GM18498 (cell line): ENCODE measurements at regions not wholly inside any gene's neighbourhood (a gene's known extent, or its start where the extent isn't known, plus 50 kb on each side); places are given as distances from the start of the nearest gene placed in this dataset.

Source experiments
- ATAC-seq: cut with Tn5 transposase; IDR thresholded peaks from one replicate; pipeline ENCODE4 v1.9.1; 2021; ENCODE audit warnings: mild to moderate bottlenecking, moderate library complexity; ENCODE audit not compliant: unreplicated experiment

DNA sequence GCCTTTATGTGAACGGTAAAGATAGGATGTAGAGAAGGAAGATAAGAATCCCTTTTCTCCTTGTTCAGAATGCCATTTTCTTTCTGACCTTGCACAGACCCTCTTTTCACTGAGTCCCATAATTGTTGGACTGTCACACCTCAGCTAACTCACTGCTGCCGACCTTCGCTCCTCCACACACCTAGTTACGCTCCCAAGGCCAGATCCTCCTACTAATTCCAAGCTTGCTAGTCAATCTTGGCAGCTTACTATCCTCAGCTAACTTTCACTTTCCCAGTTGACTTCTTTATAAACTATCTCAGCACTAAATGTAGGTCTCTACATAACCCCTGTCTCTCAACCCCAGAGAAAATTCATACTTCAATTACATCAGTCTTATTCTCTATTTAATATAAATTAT is 471.8 kb upstream of the PRMT6 start:
- ATAC-seq, result no peak

DNA sequence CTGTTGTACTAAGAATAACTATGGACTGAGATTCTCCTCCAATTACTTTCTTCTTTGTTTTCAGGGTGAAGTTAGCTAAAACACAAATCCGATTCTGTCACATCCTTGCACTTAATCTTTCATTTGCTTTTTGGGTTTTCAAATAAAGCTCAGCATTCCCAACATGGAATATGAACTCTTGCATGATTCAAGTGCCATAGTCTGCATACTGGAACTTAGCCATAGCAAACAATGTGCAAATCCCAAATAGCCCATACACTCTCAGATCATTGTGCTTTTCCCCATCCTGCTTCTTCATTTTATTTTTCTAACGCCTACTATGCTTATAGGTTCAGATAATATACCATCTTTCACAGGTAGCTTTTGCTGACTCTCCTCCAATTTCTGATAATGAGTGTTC is 455.8 kb upstream of the PRMT6 start:
- ATAC-seq, result no peak

DNA sequence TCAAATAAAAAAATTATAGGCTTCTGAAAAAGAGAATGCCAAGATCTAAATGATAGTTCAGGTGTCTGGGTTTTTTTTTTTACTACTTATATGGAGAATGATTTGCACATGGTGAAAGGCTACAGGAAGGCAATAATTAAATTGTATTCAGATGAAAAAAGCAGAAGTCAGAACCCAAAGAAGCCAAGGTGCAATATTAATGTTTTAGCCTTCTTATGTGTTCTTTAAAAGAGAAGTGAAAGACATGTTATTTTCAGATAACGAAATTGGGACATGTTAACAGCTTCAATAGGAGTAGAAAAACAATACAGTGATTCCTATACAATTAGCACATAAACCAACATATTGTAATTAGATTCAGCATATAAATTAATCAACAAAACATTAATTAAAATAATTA is 452.9 kb upstream of the PRMT6 start:
- no peak for ATAC-seq

DNA sequence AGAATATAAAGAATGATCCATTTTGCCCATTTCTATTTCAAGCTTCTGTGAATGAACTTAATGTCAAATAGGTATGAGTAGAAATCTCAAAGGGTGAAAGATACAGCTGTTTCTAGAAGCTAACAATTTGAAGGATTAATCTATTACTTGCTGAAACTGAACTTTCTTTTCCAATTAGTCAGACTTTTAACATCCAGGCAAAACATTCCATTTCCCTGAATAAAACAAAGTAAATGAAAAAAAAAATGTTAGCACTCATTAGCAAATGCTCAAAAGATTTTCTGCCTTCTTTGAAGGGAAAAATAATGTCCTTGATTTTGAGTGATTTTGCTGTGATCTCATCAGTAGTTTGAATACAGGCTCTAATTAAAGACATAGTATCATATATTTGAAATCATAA is 447.6 kb upstream of the PRMT6 start:
- ATAC-seq, result no peak

DNA sequence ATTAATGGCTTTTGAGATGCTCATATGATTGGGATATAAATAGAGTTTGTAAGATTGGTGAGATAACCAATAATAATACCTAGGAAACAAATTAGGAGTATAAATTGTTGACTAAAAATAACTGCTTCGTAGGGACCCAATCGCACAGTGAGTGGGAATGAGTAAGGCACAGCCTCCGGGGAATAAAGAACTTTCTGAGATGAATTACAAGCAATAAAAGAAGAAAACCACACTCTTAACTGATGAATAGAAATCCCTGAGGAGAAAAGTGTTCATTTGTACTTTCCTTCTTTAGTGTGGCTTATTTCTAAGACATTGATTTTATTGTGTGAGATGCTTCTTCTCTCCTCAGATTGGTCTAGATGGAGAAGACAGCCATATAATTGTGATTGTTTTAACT is 443.4 kb upstream of the PRMT6 start:
- ATAC-seq, result no peak

DNA sequence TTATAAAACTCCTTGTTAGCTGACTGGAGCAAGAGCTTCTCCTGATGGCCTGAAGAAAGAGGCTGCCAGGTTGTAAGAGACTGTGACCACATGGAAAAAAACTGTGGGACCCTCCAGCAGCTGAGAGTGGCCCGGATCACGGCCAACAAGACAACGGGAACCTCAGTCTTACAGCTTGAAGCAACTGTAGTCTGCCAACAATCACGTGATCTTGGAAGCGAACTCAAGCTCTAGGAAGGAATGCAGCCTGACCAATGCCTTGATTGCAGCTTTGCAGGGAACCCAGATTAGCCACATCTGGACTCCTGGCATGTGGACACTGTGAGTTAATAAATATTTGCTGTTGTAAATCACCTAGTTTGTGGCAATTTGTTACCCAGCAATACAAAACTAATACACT is 442.6 kb upstream of the PRMT6 start:
- ATAC-seq, result no peak

DNA sequence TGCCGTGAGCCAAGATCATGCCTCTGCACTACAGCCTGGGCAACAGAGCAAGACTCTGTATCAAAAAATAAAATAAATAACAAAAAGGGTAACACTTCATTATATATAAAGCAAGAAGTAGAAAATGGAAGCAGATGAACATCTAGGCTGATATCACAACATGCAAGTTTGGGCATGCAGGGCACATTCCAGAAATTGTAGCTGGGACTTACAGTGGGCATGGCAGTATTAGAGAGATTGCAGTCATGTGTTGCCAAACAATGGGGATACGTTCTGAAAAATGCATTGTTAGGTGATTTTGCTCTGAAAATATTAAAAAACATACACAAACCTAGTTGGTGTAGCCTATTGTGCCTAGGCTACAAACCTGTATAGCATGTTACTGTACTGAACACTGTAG is 441.0 kb upstream of the PRMT6 start:
- ATAC-seq, result no peak

DNA sequence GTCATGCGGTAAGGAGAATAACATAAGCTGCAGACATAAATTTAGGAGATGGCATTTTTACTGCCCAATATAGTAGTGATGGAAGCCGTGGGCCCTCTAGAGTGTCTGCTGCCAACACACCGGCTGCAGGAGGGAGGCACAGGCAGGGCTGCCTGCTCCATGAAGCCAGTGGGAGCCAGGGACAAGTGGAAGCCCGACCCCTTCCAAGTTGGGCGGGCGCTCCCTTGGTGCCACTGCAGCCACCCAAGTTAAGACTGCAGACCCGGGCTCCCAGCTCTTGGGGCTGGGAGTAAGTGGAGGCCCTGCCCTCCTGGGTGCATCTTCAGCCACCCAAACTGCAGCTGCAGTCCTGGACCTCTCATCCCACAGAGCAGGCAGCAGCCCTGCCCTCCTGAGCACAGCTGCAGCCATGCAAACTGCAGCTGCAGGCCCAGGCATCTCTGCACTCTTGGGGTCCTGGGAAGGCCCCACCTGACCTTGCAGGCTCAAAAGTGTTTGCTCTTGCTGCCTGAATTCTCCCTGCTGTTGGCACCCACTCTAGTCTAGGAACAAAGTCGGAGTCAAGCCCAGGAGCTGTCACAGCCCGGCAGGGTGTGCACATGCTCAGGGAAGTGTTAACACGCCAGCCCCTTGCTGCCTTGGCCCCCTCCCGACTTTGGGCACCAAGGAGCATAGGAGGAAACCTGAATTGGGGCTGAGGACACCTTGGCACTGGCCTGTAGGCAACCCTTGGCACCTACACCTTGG is 437.2 kb upstream of the PRMT6 start:
- no peak for ATAC-seq

DNA sequence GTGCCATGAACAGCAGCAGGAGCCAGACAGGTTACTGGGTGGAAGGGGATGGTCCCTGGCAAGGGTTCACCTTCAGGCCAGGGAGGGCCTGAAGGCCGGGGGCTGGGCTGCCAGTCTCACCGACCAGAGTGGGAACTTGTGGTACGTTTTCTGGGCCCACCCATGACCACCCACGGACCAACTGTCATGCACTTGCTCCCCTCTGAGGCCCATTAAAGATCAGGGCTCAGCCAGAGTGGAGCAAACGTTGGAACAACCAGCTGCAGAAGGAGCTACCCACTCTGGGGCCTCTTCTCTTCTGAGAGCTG is 436.7 kb upstream of the PRMT6 start:
- no peak for ATAC-seq

DNA sequence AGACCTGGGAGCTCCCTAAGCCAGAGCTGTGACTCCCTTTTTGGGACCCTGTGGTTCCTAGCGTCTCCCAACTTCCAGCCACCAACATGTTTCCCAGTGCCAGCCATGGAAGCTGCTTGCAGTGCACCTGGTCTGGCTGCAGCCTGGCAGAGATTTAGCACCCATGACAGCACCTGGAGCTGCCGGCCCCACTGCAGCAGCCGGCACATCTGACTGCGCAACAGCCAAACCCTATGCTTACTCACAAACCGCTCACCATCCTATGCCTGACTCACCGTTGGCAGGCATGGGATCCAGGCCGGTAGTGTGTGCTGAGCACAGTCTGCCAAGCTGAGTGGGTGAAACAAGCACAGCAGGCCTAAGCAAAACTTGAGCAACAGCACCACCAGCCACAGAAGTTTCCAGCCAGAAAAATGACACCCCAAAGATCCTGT is 435.9 kb upstream of the PRMT6 start:
- no peak for ATAC-seq

DNA sequence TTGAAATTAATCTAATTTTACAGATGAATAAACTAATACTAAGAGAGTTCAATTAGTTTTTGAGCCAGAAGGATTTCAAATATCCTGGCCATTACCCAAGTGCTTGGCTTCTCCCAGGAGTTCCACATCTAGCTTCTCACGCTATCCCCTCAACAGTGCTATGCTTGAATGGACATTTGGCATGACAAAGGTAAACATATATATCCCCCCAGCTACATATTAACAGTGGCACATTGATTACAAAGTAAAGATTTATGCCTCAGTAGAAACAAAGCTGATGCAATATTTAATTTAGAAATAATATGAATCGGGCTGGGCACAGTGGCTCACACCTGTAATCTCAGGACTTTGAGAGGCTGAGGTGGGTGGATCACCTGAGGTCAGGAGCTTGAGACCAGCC is 434.6 kb upstream of the PRMT6 start:
- no peak for ATAC-seq

DNA sequence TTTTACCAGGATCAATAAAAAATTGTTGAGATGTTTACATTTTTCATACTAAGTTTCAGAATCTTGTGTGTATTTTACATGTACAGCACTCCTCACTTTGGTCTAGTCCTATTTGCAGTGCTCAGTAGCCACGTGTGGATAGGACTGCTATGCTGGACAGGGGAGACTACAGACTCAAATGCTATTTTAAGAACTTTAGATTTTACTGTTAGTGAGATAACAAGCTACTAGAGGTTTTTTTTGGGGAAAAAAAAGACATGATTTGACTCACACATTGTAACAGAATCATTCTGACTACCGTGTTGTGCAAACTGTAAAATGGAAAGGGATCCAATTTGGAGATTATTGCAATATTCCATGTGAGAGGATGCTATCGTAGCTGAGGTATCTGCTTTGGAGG is 418.9 kb upstream of the PRMT6 start:
- no peak for ATAC-seq

DNA sequence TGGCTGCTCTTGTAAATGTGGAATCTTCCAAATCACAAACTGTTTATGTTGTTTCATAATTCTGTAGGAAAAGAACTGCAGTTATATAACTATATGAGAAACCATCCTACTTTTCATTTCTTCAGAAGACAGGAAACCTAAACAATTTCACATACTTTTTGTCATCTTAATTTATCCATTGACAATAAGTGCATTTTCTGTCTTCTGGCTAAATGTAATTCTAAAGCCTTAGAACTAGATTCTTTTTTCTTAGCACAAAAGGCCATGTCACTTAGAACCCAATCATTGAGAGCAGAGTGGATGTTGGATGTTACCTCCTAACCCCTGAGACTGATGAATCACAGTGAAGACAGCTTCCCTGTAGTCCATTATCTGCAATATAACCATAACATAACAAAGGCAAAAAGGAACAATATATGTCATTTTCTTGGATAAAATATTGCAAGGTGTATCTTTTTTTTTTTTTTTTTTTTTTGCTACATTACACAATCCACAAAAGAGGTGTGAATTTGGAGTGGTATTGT is 410.2 kb upstream of the PRMT6 start:
- no peak for ATAC-seq

DNA sequence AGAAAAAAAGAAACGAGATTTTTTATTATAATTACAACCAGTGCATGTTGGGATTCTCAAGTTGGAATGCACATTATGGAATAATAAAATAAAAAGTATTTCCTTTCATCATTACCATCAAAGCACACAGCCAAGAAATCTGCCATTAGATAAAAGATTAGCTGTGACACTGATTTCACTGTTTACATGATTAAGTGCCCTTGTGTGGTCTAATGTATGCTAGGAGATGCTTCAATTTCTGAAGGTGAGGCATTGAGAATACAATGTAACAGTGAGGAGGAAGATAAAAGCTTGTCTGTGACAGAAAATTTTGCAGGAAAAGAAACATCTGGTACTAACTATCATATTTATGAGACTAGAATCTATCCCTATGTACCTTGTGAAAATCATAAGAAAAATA is 409.7 kb upstream of the PRMT6 start:
- ATAC-seq, result no peak

DNA sequence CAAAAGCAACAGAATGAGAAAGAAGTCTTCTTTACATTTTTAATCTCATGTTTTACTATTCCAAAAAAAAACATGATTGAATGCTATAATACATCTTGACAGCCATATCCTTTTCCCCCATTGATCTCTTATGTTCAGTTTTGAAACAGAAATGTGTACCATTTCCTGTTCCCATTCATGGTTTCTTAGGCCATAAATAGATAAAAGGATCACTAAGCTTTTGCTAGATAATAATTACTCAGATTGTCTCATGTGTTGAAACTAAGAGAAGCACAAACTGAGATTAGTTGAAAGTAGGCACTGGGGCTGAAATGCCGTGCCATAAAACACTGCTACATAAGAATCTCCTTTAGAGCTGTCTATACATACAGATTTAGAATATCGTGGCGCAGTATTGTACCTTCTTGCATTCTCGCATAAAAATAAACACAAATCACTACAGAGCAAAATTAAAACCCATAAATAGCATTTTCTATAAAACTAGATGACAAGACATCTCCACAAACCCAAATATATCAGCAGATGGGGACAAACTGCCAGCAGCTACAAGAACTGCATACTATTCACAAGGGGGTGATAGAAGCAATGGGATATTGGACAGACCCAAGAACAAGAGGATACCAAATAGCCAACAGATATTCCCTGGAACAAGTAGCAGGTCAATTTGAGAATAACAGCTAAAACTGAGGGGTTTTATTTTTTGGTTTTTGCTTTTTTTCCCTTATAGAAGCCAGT is 405.3 kb upstream of the PRMT6 start:
- no peak for ATAC-seq

DNA sequence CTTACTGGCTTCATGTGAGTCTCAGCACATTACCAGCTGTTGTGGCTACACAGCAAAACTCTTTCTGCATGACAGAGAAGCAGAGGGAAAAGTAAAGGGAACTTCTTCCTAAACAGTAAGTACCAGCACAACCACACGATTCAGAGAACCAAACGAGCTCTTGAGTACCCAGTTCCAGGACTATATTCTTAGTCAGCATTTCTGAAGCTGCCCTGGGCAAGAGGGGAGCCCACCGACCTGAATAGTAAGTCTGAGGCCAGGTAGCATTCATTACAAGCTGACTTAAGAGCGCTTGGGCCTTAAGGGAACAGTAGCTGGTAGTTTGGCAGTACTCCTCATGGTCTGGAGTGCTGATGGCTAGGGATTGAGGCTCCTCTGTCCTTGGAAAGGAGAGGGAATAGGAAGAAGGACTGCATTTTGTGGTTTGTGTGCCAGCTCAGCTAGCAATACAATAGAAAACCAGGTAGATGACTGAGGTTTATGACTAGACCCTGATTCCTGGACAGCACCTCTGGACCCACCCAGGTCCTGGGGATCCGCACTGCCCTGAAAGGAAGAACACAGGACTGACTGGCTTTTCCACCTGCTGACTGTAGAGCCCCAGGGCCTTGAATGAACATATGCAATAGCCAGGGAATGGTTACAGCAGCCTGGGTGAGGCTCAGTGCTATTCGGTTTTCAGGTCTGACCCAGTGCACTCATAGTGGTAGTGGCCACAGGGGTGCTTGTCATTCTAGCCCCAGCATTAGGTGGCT is 396.8 kb upstream of the PRMT6 start:
- no peak for ATAC-seq

DNA sequence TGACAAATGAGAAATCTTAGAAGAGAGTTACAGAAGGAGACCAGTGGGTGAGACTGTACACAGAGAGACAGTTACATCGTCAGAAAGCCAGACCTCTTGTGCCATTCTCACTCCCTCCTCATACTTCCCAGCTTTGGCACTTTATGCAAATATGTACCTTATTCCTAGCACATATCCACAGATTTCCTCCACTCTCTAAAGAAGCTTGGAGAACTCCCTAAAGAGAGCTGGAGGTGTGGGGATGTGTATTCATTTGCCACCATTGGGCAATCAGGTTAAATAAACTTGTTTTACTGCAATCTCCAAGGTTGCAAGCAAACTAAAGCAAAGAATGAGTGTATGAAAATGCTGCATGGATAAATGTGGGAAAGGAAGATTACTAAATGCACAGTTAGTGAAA is 380.9 kb upstream of the PRMT6 start:
- ATAC-seq, result no peak

DNA sequence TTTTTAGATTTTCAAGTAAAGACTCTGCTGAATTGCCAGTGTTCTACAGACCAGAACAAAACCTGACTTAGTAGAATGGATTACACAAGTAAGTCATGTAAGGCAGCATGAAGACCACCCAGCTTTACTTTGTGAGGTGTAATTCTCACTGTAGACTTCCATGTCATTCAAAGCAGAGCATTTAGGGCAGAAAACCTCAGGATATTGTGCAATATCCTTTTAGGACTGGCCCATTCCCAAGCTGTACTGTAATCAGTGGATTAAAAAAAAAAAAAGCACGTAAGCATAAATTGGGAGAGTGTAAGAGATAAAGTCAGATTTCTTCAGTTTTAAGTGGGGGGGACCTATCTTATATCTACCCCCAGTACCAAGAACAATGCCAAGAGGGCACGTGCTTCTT is 380.5 kb upstream of the PRMT6 start:
- no peak for ATAC-seq

DNA sequence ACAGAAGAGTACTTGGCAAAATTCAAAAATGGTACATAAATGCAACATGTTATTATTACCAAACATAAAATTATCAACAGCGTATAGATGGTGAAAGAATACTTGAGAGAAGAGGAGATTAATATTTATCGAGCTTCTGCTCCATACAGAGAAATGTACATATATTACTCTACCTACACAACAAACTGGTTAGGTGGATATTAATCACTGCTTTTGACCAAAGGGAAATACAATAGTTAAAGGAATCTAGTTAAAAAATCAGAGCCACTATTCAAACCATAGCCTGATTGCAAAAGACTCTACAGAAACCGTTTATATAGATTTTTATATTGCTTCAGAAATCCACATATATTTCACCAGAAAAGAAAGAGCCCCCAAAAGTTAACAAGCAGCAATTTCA is 379.3 kb upstream of the PRMT6 start:
- ATAC-seq, result no peak

DNA sequence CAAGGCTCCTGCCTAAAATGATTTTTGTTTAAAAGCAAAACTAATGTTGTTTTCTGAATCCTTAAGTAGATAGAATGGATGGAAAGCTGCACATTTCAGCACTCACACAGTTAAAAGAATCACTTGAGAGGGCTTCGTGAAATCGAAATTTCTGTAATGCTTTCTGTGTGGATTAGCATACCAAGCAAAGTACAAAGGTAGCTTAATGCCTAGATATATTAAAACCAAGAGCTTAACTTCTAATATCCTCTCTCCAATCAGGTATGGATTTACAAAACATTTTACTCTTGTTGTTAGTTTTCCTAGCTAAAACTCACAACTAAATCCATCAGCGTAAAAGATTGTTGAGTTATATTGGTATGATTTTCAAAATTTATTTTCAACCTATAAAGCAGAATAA is 378.8 kb upstream of the PRMT6 start:
- no peak for ATAC-seq

DNA sequence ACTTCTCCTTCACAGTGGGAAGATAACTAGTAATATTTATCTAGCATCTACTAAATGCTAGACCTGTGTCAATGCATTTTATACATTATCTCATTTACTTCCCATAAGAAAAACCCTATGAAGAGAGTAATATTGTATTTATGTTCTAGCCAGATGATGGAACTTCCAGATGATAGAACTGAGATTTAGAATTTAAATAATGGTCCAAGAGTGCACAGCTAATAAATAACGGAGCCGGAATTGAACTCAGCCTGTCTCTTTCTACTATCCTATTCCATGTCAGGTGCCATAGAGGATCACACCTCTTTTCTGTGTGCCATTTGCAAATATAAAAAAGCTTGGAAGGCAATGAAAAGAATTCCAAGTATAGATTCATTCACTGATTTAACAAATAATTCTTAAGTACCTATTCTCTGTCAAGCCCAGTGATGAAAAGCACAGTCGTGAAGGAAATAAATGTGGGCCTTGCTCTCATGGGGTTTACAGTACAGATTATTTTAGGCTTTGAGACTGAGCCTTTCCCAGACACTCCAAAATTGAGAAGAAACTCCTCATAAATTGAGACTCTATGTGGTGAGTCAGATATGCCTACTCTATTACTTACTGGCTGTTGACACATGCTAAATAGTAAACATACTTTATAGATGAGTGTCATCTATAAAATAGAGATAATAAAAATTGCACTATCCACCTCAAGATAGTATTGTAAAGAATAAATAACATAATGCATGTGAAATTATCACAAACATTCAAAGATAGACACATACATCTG is 378.0 kb upstream of the PRMT6 start:
- no peak for ATAC-seq
